ENCODE measurements at regions not wholly inside any gene's neighbourhood (a gene's known extent, or its start where the extent isn't known, plus 50 kb on each side); places are given as distances from the start of the nearest gene placed in this dataset.

- Histone ChIP-seq H2BK120ac (ENCODE audit: low read depth, low read length) (no peak overlapping the region), H2AFZ (ENCODE audit: low read length) (no peak overlapping the region), H3K27ac (replicated peaks; ENCODE audit: low read length) (no peak overlapping the region), H3K9ac (ENCODE audit: low read depth, low read length, poor library complexity) (no peak overlapping the region), H3K18ac (ENCODE audit: low read length) (no peak overlapping the region), H3K14ac (ENCODE audit: low read length) (no peak overlapping the region), H3K4me3 (ENCODE audit: low read length in 2 of 2) (no peak overlapping the region), H4K91ac (ENCODE audit: low read depth, low read length, poor library complexity) (no peak overlapping the region), H3K36me3 (replicated peaks in 1 of 2; ENCODE audit: control insufficient read depth in 2 of 2, insufficient read depth in 2 of 2, low read length in 2 of 2) (no peaks in the 10 kb centered on the region), H2BK5ac (ENCODE audit: low read length) (no peak overlapping the region), H3K27me3 (ENCODE audit: control insufficient read depth in 3 of 3, insufficient read depth in 3 of 3, low read depth in 1 of 3, low read length in 3 of 3) (no peaks in the 10 kb centered on the region), H3K23ac (ENCODE audit: low read depth, low read length, poor library complexity) (no peak overlapping the region), H3K9me3 (replicated peaks in 1 of 2; ENCODE audit: control insufficient read depth in 2 of 2, insufficient read depth in 1 of 2, low read depth in 1 of 2, low read length in 2 of 2) (no peaks in the 10 kb centered on the region), H2AK5ac (ENCODE audit: low read depth, low read length) (no peak overlapping the region), H3K4me2 (ENCODE audit: insufficient read depth, low read length, poor library complexity, severe bottlenecking) (no peak overlapping the region), H3K4me1 (ENCODE audit: control insufficient read depth in 2 of 2, insufficient read depth in 1 of 2, low read depth in 1 of 2, low read length in 2 of 2) (no peaks in the 10 kb centered on the region), H3K79me1 (ENCODE audit: low read depth, low read length) (no peaks in the 10 kb centered on the region), H3K4ac (ENCODE audit: low read length) (no peak overlapping the region), H2BK15ac (ENCODE audit: low read length) (no peak overlapping the region), H4K8ac (ENCODE audit: low read depth, low read length) (no peak overlapping the region), H2BK12ac (ENCODE audit: low read length) (no peak overlapping the region)
- DNase-seq (ENCODE audit: low spot score): no peak
- no CpG with 5 or more reads among the region's 7 CpGs for WGBS, 2 donors (ENCODE audit: extremely low coverage in 2 of 2, insufficient read length in 2 of 2, insufficient replicate concordance in 1 of 2)
Observed at GRCh38 chr1:170238704-170239391, 93.1 kb downstream of the NTMT2 start.

- no peaks in the 10 kb centered on the region for H3K27me3 ChIP-seq (ENCODE audit: control insufficient read depth in 3 of 3, insufficient read depth in 3 of 3, low read depth in 1 of 3, low read length in 3 of 3)
- H4K8ac ChIP-seq (ENCODE audit: low read depth, low read length): no peak overlapping the region
- no peaks in the 10 kb centered on the region for H3K36me3 ChIP-seq (replicated peaks in 1 of 2; ENCODE audit: control insufficient read depth in 2 of 2, insufficient read depth in 2 of 2, low read length in 2 of 2)
- DNase-seq (ENCODE audit: low spot score): no peak
- H2BK12ac ChIP-seq (ENCODE audit: low read length): no peak overlapping the region
- no peak overlapping the region for H2AFZ ChIP-seq (ENCODE audit: low read length)
- H3K4me1 ChIP-seq (ENCODE audit: control insufficient read depth in 2 of 2, insufficient read depth in 1 of 2, low read depth in 1 of 2, low read length in 2 of 2): no peaks in the 10 kb centered on the region
- H2BK120ac ChIP-seq (ENCODE audit: low read depth, low read length): no peak overlapping the region
- no peak overlapping the region for H3K9ac ChIP-seq (ENCODE audit: low read depth, low read length, poor library complexity)
- H3K79me1 ChIP-seq (ENCODE audit: low read depth, low read length): no peaks in the 10 kb centered on the region
- no peak overlapping the region for H3K23ac ChIP-seq (ENCODE audit: low read depth, low read length, poor library complexity)
- no peak overlapping the region for H3K27ac ChIP-seq (replicated peaks; ENCODE audit: low read length)
- H3K18ac ChIP-seq (ENCODE audit: low read length): no peak overlapping the region
- no peak overlapping the region for H3K4me3 ChIP-seq (ENCODE audit: low read length in 2 of 2)
- no CpG with 5 or more reads among the region's 3 CpGs for WGBS, 2 donors (ENCODE audit: extremely low coverage in 2 of 2, insufficient read length in 2 of 2, insufficient replicate concordance in 1 of 2)
- no peak overlapping the region for H3K4ac ChIP-seq (ENCODE audit: low read length)
- H3K14ac ChIP-seq (ENCODE audit: low read length): no peak overlapping the region
- no peaks in the 10 kb centered on the region for H3K9me3 ChIP-seq (replicated peaks in 1 of 2; ENCODE audit: control insufficient read depth in 2 of 2, insufficient read depth in 1 of 2, low read depth in 1 of 2, low read length in 2 of 2)
- no peak overlapping the region for H2BK5ac ChIP-seq (ENCODE audit: low read length)
- H2BK15ac ChIP-seq (ENCODE audit: low read length): no peak overlapping the region
- no peak overlapping the region for H3K4me2 ChIP-seq (ENCODE audit: insufficient read depth, low read length, poor library complexity, severe bottlenecking)
- no peak overlapping the region for H2AK5ac ChIP-seq (ENCODE audit: low read depth, low read length)
- no peak overlapping the region for H4K91ac ChIP-seq (ENCODE audit: low read depth, low read length, poor library complexity)
Observed at GRCh38 chr1:170239445-170239844, 93.7 kb downstream of the NTMT2 start.

GRCh38 chr1:170240409-170240808 is 94.7 kb downstream of the NTMT2 start:
- H3K4ac ChIP-seq (ENCODE audit: low read length): no peak overlapping the region

GRCh38 chr1:170241266-170241851 is 95.6 kb downstream of the NTMT2 start:
- Histone ChIP-seq H3K9ac (ENCODE audit: low read depth, low read length, poor library complexity) (no peak overlapping the region), H4K91ac (ENCODE audit: low read depth, low read length, poor library complexity) (no peak overlapping the region), H3K27ac (replicated peaks; ENCODE audit: low read length) (no peak overlapping the region), H3K9me3 (replicated peaks in 1 of 2; ENCODE audit: control insufficient read depth in 2 of 2, insufficient read depth in 1 of 2, low read depth in 1 of 2, low read length in 2 of 2) (no peaks in the 10 kb centered on the region), H3K4me1 (ENCODE audit: control insufficient read depth in 2 of 2, insufficient read depth in 1 of 2, low read depth in 1 of 2, low read length in 2 of 2) (no peaks in the 10 kb centered on the region), H3K18ac (ENCODE audit: low read length) (no peak overlapping the region), H3K14ac (ENCODE audit: low read length) (no peak overlapping the region), H2BK12ac (ENCODE audit: low read length) (no peak overlapping the region), H3K4ac (ENCODE audit: low read length) (no peak overlapping the region), H3K4me2 (ENCODE audit: insufficient read depth, low read length, poor library complexity, severe bottlenecking) (no peak overlapping the region), H2AFZ (ENCODE audit: low read length) (no peak overlapping the region), H2BK120ac (ENCODE audit: low read depth, low read length) (no peak overlapping the region), H2AK5ac (ENCODE audit: low read depth, low read length) (no peak overlapping the region), H2BK15ac (ENCODE audit: low read length) (no peak overlapping the region), H3K23ac (ENCODE audit: low read depth, low read length, poor library complexity) (no peak overlapping the region), H3K36me3 (replicated peaks in 1 of 2; ENCODE audit: control insufficient read depth in 2 of 2, insufficient read depth in 2 of 2, low read length in 2 of 2) (no peaks in the 10 kb centered on the region), H3K27me3 (ENCODE audit: control insufficient read depth in 3 of 3, insufficient read depth in 3 of 3, low read depth in 1 of 3, low read length in 3 of 3) (no peaks in the 10 kb centered on the region), H2BK5ac (ENCODE audit: low read length) (no peak overlapping the region), H3K4me3 (ENCODE audit: low read length in 2 of 2) (no peak overlapping the region), H3K79me1 (ENCODE audit: low read depth, low read length) (no peaks in the 10 kb centered on the region), H4K8ac (ENCODE audit: low read depth, low read length) (no peak overlapping the region)
- no CpG with 5 or more reads among the region's 7 CpGs for WGBS, 2 donors (ENCODE audit: extremely low coverage in 2 of 2, insufficient read length in 2 of 2, insufficient replicate concordance in 1 of 2)
- DNase-seq (ENCODE audit: low spot score): no peak

More at GRCh38 chr1:170240409-170240808, 94.7 kb downstream of the NTMT2 start:
- H3K23ac ChIP-seq (ENCODE audit: low read depth, low read length, poor library complexity): no peak overlapping the region
- H3K9me3 ChIP-seq (replicated peaks in 1 of 2; ENCODE audit: control insufficient read depth in 2 of 2, insufficient read depth in 1 of 2, low read depth in 1 of 2, low read length in 2 of 2): no peaks in the 10 kb centered on the region
- H3K27ac ChIP-seq (replicated peaks; ENCODE audit: low read length): no peak overlapping the region
- H3K36me3 ChIP-seq (replicated peaks in 1 of 2; ENCODE audit: control insufficient read depth in 2 of 2, insufficient read depth in 2 of 2, low read length in 2 of 2): no peaks in the 10 kb centered on the region
- no peak overlapping the region for H3K14ac ChIP-seq (ENCODE audit: low read length)
- H3K4me3 ChIP-seq (ENCODE audit: low read length in 2 of 2): no peak overlapping the region
- no peak overlapping the region for H2AK5ac ChIP-seq (ENCODE audit: low read depth, low read length)
- WGBS, 2 donors (ENCODE audit: extremely low coverage in 2 of 2, insufficient read length in 2 of 2, insufficient replicate concordance in 1 of 2): no CpG with 5 or more reads among the region's 2 CpGs
- H3K4me1 ChIP-seq (ENCODE audit: control insufficient read depth in 2 of 2, insufficient read depth in 1 of 2, low read depth in 1 of 2, low read length in 2 of 2): no peaks in the 10 kb centered on the region
- no peak overlapping the region for H2BK5ac ChIP-seq (ENCODE audit: low read length)
- no peaks in the 10 kb centered on the region for H3K79me1 ChIP-seq (ENCODE audit: low read depth, low read length)
- H2BK120ac ChIP-seq (ENCODE audit: low read depth, low read length): no peak overlapping the region
- no peak overlapping the region for H2BK12ac ChIP-seq (ENCODE audit: low read length)
- no peak overlapping the region for H3K9ac ChIP-seq (ENCODE audit: low read depth, low read length, poor library complexity)
- no peaks in the 10 kb centered on the region for H3K27me3 ChIP-seq (ENCODE audit: control insufficient read depth in 3 of 3, insufficient read depth in 3 of 3, low read depth in 1 of 3, low read length in 3 of 3)
- H2AFZ ChIP-seq (ENCODE audit: low read length): no peak overlapping the region
- no peak overlapping the region for H4K8ac ChIP-seq (ENCODE audit: low read depth, low read length)
- H3K4me2 ChIP-seq (ENCODE audit: insufficient read depth, low read length, poor library complexity, severe bottlenecking): no peak overlapping the region
- no peak overlapping the region for H4K91ac ChIP-seq (ENCODE audit: low read depth, low read length, poor library complexity)
- no peak overlapping the region for H3K18ac ChIP-seq (ENCODE audit: low read length)
- no peak overlapping the region for H2BK15ac ChIP-seq (ENCODE audit: low read length)
- DNase-seq (ENCODE audit: low spot score): no peak

Data from neuronal stem cell (in vitro differentiated cells).